ENCODE measurements at regions not wholly inside any gene's neighbourhood (a gene's known extent, or its start where the extent isn't known, plus 50 kb on each side); places are given as distances from the start of the nearest gene placed in this dataset.

DNA sequence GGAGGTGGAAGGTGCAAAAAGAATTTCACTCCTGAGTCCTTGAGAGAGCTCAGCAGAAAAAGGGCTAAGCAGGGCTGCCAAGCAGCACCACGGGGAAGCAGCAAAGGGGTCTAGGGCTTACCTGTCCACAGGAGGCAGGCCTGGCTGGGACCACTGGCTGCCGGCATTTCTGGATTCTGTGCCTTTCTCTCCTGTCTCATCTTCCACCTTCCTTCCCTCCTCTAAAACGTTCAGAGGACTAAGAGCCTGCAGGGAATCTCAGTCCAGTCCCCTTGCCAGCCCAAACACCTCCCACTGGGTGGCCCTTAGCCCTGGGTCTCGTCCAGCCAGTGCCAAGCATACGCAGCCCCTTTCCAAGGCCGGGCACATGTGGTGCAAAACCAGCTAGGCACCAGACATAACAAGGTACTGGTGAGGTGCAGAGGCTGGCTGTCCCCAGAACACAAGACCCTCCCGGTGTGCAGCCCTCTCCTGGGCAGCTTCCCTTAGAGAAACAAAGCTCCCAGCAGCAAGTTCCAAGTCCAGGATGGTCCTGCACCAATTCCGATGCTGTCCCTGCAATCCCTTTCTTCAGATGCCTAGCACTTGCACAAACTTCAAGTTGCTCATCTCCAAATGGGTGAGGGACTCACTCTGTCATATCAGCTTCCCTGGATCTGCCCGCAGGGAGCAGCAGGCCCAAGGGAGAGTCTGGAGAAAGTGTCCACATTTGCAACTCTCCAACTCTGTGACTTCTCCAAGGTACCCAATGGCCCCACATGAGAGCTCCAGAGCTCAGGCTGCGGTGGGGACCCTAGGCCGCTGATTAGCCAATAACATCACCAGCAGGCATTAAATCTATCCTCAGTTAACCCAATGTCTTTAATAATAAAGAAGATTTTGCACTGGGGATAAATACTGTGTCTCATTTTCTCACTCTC is 126.3 kb downstream of the C5orf15 start (continued):
- TF ChIP-seq, protein P1, sequence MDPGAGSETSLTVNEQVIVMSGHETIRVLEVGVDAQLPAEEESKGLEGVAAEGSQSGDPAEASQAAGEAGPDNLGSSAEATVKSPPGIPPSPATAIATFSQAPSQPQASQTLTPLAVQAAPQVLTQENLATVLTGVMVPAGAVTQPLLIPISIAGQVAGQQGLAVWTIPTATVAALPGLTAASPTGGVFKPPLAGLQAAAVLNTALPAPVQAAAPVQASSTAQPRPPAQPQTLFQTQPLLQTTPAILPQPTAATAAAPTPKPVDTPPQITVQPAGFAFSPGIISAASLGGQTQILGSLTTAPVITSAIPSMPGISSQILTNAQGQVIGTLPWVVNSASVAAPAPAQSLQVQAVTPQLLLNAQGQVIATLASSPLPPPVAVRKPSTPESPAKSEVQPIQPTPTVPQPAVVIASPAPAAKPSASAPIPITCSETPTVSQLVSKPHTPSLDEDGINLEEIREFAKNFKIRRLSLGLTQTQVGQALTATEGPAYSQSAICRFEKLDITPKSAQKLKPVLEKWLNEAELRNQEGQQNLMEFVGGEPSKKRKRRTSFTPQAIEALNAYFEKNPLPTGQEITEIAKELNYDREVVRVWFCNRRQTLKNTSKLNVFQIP (CRISPR knock-in tag; IDR thresholded peaks at IDR 0.05; ENCODE audit: borderline replicate concordance, low read depth) = no peak
- no peak for TF ChIP-seq TCF4 (CRISPR knock-in tag; IDR thresholded peaks at IDR 0.05; ENCODE audit: borderline replicate concordance)

DNA sequence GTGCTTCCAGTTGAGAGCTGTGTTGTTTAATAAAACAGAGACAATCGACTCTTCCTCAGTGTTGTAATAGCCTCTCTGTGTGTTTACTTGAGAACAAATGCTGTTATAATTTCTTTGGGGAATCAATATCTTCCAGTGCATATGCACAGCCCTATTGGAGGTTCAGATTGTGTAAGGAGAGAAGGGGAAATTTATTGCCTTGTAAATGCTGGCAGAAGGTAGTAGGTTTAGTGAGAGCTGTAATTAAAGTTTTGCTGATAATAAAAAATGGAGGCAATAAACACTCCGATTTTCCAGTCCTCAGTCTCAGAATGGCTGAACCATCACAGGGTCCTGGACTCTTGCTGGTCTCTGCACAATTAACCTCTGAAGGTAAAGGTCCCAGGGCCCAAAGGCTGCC is 128.3 kb downstream of the C5orf15 start:
- ATAC-seq = no peak

DNA sequence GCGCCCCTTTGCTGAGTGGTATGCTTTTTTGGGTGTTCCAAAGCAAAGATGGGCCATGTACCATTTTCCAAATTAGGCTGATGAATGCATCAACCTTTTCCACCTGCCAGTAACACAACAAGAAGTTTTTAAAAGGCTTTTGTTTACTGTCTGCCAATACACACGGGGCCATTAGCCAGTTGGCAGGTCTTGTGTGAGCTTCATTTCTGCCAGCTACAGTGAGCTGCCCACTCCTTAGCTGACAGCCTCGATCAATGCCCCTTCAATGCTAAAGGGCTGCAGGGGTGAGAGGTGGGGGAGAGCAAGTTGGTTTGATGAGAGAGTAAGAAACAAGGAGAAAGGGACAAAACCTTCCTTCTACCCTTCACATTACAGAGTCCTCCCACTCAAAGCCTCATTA is 128.7 kb downstream of the C5orf15 start:
- ATAC-seq = no peak
- TF ChIP-seq BACH2 (CRISPR knock-in tag; IDR thresholded peaks at IDR 0.05; ENCODE audit: borderline replicate concordance) (no peak), ZC3H10 (CRISPR knock-in tag; IDR thresholded peaks at IDR 0.05) (no peak), ARNTL (CRISPR knock-in tag; IDR thresholded peaks at IDR 0.05; ENCODE audit: borderline replicate concordance, low read depth) (no peak), CREB5 (CRISPR knock-in tag; IDR thresholded peaks at IDR 0.05; ENCODE audit: low read depth) (no peak), CSRNP3 (CRISPR knock-in tag; IDR thresholded peaks at IDR 0.05) (no peak), GLIS3 (CRISPR knock-in tag; IDR thresholded peaks at IDR 0.05) (no peak), TSHZ2 (CRISPR knock-in tag; IDR thresholded peaks at IDR 0.05) (no peak), RARB (CRISPR knock-in tag; IDR thresholded peaks at IDR 0.05) (no peak), ESRRG (CRISPR knock-in tag; IDR thresholded peaks at IDR 0.05) (no peak), PPARA (CRISPR knock-in tag; IDR thresholded peaks at IDR 0.05; ENCODE audit: borderline replicate concordance) (no peak), OSR1 (CRISPR knock-in tag; IDR thresholded peaks at IDR 0.05) (no peak)
- TF ChIP-seq, protein P2, sequence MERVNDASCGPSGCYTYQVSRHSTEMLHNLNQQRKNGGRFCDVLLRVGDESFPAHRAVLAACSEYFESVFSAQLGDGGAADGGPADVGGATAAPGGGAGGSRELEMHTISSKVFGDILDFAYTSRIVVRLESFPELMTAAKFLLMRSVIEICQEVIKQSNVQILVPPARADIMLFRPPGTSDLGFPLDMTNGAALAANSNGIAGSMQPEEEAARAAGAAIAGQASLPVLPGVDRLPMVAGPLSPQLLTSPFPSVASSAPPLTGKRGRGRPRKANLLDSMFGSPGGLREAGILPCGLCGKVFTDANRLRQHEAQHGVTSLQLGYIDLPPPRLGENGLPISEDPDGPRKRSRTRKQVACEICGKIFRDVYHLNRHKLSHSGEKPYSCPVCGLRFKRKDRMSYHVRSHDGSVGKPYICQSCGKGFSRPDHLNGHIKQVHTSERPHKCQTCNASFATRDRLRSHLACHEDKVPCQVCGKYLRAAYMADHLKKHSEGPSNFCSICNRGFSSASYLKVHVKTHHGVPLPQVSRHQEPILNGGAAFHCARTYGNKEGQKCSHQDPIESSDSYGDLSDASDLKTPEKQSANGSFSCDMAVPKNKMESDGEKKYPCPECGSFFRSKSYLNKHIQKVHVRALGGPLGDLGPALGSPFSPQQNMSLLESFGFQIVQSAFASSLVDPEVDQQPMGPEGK (CRISPR knock-in tag; IDR thresholded peaks at IDR 0.05; ENCODE audit: borderline replicate concordance) = no peak

More for the DNA sequence above, 128.3 kb downstream of the C5orf15 start:
- TF ChIP-seq OSR1 (CRISPR knock-in tag; IDR thresholded peaks at IDR 0.05) (no peak), ESRRG (CRISPR knock-in tag; IDR thresholded peaks at IDR 0.05) (no peak), ZNF8 (CRISPR knock-in tag; IDR thresholded peaks at IDR 0.05) (no peak), BACH2 (CRISPR knock-in tag; IDR thresholded peaks at IDR 0.05; ENCODE audit: borderline replicate concordance) (no peak), CREB5 (CRISPR knock-in tag; IDR thresholded peaks at IDR 0.05; ENCODE audit: low read depth) (no peak), TOX (CRISPR knock-in tag; IDR thresholded peaks at IDR 0.05; ENCODE audit: borderline replicate concordance) (no peak), ZNF70 (CRISPR knock-in tag; IDR thresholded peaks at IDR 0.05) (no peak), TSHZ2 (CRISPR knock-in tag; IDR thresholded peaks at IDR 0.05) (no peak), CSDC2 (CRISPR knock-in tag; IDR thresholded peaks at IDR 0.05) (no peak), GLIS3 (CRISPR knock-in tag; IDR thresholded peaks at IDR 0.05) (no peak), ZNF565 (CRISPR knock-in tag; conservative IDR thresholded peaks at IDR 0.05; ENCODE audit: low read depth) (no peak)
